Tibial nerve (tissue), 4 donors: ENCODE measurements at regions not wholly inside any gene's neighbourhood (a gene's known extent, or its start where the extent isn't known, plus 50 kb on each side); places are given as distances from the start of the nearest gene placed in this dataset.

ENCODE experiments used
- EP300 ChIP-seq, 2 donors: sonication (generic); formaldehyde crosslinking; IDR thresholded peaks; one replicate each; pipeline ENCODE4 v1.6.1; 2017; ENCODE audit warnings: antibody characterized with exemption in 2 of 2, mild to moderate bottlenecking in 1 of 2
- POLR2A ChIP-seq, 2 donors: fragments of 450-650 bp; IDR thresholded peaks; one replicate each; pipeline ENCODE4 v1.6.1; 2017; ENCODE audit warnings: antibody characterized with exemption in 2 of 2, mild to moderate bottlenecking in 2 of 2, moderate library complexity in 2 of 2
- TF ChIP-seq, protein P1 (sequence below), 5 experiments: fragments of 200-600 bp in 3 of 5; fragments of 450-650 bp in 2 of 5; sonication (generic) in 3 of 5; IDR thresholded peaks; one replicate each; pipeline ENCODE4 v1.5.1; 2016 to 2019; ENCODE audit warnings: antibody characterized with exemption in 5 of 5, mild to moderate bottlenecking in 3 of 5, moderate library complexity in 2 of 5

DNA sequence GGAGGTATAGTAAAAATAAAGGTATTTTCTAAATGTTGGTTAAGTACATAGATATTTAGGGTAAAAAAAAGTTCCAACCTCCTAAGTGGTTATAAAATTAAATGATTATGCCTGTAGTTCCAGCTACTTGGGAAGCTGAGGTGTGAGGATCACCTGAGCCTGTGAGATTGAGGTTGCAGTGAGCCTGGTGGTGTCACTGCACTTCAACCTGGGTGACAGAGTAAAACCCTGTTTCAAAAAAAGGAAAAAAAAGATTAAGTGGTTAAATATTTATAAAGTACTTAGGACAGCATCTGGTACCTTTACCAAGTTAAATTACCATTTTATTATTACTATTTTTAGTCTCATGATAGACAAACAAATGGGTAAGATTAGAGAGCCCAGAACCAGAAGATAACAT lies 1801.0 kb downstream of the C4orf33 start:
- no peak for TF ChIP-seq POLR2A (IDR thresholded peaks at IDR 0.05)
- TF ChIP-seq, protein P1, sequence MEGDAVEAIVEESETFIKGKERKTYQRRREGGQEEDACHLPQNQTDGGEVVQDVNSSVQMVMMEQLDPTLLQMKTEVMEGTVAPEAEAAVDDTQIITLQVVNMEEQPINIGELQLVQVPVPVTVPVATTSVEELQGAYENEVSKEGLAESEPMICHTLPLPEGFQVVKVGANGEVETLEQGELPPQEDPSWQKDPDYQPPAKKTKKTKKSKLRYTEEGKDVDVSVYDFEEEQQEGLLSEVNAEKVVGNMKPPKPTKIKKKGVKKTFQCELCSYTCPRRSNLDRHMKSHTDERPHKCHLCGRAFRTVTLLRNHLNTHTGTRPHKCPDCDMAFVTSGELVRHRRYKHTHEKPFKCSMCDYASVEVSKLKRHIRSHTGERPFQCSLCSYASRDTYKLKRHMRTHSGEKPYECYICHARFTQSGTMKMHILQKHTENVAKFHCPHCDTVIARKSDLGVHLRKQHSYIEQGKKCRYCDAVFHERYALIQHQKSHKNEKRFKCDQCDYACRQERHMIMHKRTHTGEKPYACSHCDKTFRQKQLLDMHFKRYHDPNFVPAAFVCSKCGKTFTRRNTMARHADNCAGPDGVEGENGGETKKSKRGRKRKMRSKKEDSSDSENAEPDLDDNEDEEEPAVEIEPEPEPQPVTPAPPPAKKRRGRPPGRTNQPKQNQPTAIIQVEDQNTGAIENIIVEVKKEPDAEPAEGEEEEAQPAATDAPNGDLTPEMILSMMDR (IDR thresholded peaks at IDR 0.05) = no peak
- TF ChIP-seq EP300 (IDR thresholded peaks at IDR 0.05) = no peak
